HepG2 (cell line): ENCODE measurements at regions not wholly inside any gene's neighbourhood (a gene's known extent, or its start where the extent isn't known, plus 50 kb on each side); places are given as distances from the start of the nearest gene placed in this dataset.

Source experiments
- BHLHE40 ChIP-seq: IDR thresholded peaks from 2 replicates; pipeline ENCODE4 v1.6.1; 2011; ENCODE audit warnings: low read length, improper control_type of control experiment
- CENPBD1 ChIP-seq: sonication (generic); formaldehyde crosslinking; IDR thresholded peaks from 2 replicates; pipeline ENCODE4 v1.8.0; 2022; ENCODE audit warnings: missing genetic modification reagents, low read depth, mild to moderate bottlenecking, borderline replicate concordance
- CREB1 ChIP-seq, 2 experiments: fragments of 450-650 bp in 1 of 2; IDR thresholded peaks; 2 replicates each; pipeline ENCODE4 v1.6.1; 2016 to 2017; ENCODE audit warnings: control low read depth in 1 of 2, mild to moderate bottlenecking in 1 of 2, missing compliant biosample characterization in 1 of 2, missing genetic modification characterization in 1 of 2
- FOXJ3 ChIP-seq: sonication (generic); formaldehyde crosslinking; IDR thresholded peaks from 2 replicates; pipeline ENCODE4 v1.4.0; 2020; ENCODE audit warnings: missing genetic modification reagents, mild to moderate bottlenecking, borderline replicate concordance
- HHEX ChIP-seq: IDR thresholded peaks from 2 replicates; pipeline ENCODE4 v1.6.1; 2016; ENCODE audit warnings: control low read depth
- REXO4 ChIP-seq: sonication (generic); formaldehyde crosslinking; IDR thresholded peaks from 2 replicates; pipeline ENCODE4 v1.8.0; 2022; ENCODE audit warnings: missing genetic modification reagents, mild to moderate bottlenecking, borderline replicate concordance
- RFX5 ChIP-seq: IDR thresholded peaks from 2 replicates; pipeline ENCODE4 v1.6.1; 2011; ENCODE audit warnings: low read depth, low read length, improper control_type of control experiment
- RXRA ChIP-seq: sonication (generic); formaldehyde crosslinking; IDR thresholded peaks from 2 replicates; pipeline ENCODE4 v1.5.1; 2020; ENCODE audit warnings: missing genetic modification reagents
- SOX6 ChIP-seq, 2 experiments: fragments of 450-650 bp in 1 of 2; sonication (generic) in 1 of 2; formaldehyde crosslinking in 1 of 2; IDR thresholded peaks; 2 replicates each; pipeline versions ENCODE4 v1.4.0 to v1.6.1; 2017 to 2020; ENCODE audit warnings: antibody characterized with exemption in 1 of 2, mild to moderate bottlenecking in 1 of 2, missing genetic modification reagents in 1 of 2
- ZBTB37 ChIP-seq: sonication (generic); formaldehyde crosslinking; IDR thresholded peaks from 2 replicates; pipeline ENCODE4 v1.4.0; 2020; ENCODE audit warnings: mild to moderate bottlenecking, missing genetic modification reagents
- ZNF30 ChIP-seq: sonication (generic); formaldehyde crosslinking; IDR thresholded peaks from 2 replicates; pipeline ENCODE4 v1.5.0; 2020; ENCODE audit warnings: mild to moderate bottlenecking, missing genetic modification reagents
- ZNF331 ChIP-seq: sonication (generic); formaldehyde crosslinking; IDR thresholded peaks from 2 replicates; pipeline ENCODE4 v1.4.0; 2020; ENCODE audit warnings: missing genetic modification reagents
- ZNF333 ChIP-seq: sonication (generic); formaldehyde crosslinking; IDR thresholded peaks from 2 replicates; pipeline ENCODE4 v1.4.0; 2020; ENCODE audit warnings: mild to moderate bottlenecking, missing genetic modification reagents, borderline replicate concordance
- ZNF34 ChIP-seq: sonication (generic); formaldehyde crosslinking; IDR thresholded peaks from 2 replicates; pipeline ENCODE4 v1.4.0; 2020; ENCODE audit warnings: mild to moderate bottlenecking, missing genetic modification reagents, borderline replicate concordance
- ZNF513 ChIP-seq: sonication (generic); formaldehyde crosslinking; conservative IDR thresholded peaks from 2 replicates; pipeline ENCODE4 v1.5.0; 2020; ENCODE audit warnings: missing genetic modification reagents
- ZNF713 ChIP-seq: sonication (generic); formaldehyde crosslinking; IDR thresholded peaks from 2 replicates; pipeline ENCODE4 v1.4.0; 2020; ENCODE audit warnings: mild to moderate bottlenecking, missing genetic modification reagents
- ZNF773 ChIP-seq: sonication (generic); formaldehyde crosslinking; IDR thresholded peaks from 2 replicates; pipeline ENCODE4 v1.4.0; 2020; ENCODE audit warnings: missing genetic modification reagents, borderline replicate concordance
- ZNF782 ChIP-seq: sonication (generic); formaldehyde crosslinking; IDR thresholded peaks from 2 replicates; pipeline ENCODE4 v1.4.0; 2020; ENCODE audit warnings: missing genetic modification reagents, mild to moderate bottlenecking, borderline replicate concordance
- ZNF800 ChIP-seq: sonication (generic); formaldehyde crosslinking; IDR thresholded peaks from 2 replicates; pipeline ENCODE4 v1.4.0; 2020; ENCODE audit warnings: missing genetic modification reagents
- ZSCAN30 ChIP-seq: sonication (generic); formaldehyde crosslinking; IDR thresholded peaks from 2 replicates; pipeline ENCODE4 v1.5.0; 2020; ENCODE audit warnings: mild to moderate bottlenecking, missing genetic modification reagents

- TF ChIP-seq ZNF800 (CRISPR knock-in tag) (no peak), ZNF513 (CRISPR knock-in tag) (no peak), HHEX (CRISPR knock-in tag) (no peak), ZNF331 (CRISPR knock-in tag) (no peak), ZBTB37 (CRISPR knock-in tag) (no peak), FOXJ3 (CRISPR knock-in tag) (no peak), RFX5 (no peak), BHLHE40 (no peak), CENPBD1 (no peak), ZNF34 (CRISPR knock-in tag) (no peak), ZNF333 (CRISPR knock-in tag) (no peak), ZNF773 (no peak), ZNF30 (CRISPR knock-in tag) (no peak), REXO4 (no peak), SOX6 (IDR thresholded peaks at IDR 0.05) (no peak), SOX6 (CRISPR knock-in tag; IDR thresholded peaks at IDR 0.05) (peak; percentile 16; the same call in 1 of the 2 replicates), ZNF782 (no peak), ZSCAN30 (CRISPR knock-in tag) (no peak), CREB1 (IDR thresholded peaks at IDR 0.05) (no peak), CREB1 (CRISPR knock-in tag; IDR thresholded peaks at IDR 0.05) (no peak), RXRA (CRISPR knock-in tag) (no peak), ZNF713 (CRISPR knock-in tag) (no peak)
Observed at GRCh38 chrX:20382518-20383297, 116.0 kb upstream of the RPS6KA3 start (continued).
